Endothelial cell of umbilical vein (primary cell): ENCODE measurements at regions not wholly inside any gene's neighbourhood (a gene's known extent, or its start where the extent isn't known, plus 50 kb on each side); places are given as distances from the start of the nearest gene placed in this dataset.

Source experiments
- BruUV-seq: library from RNA; stranded (reverse); fragments of 400-500 nt; replicated peaks from 2 replicates; lab custom pipeline; 2021; lab: Mats Ljungman, UMichigan
- CTCF ChIA-PET: fragments of 300-600, 350-600 bp; sonication (Branson Sonifier 250); formaldehyde crosslinking; loops from one replicate; lab custom pipeline; 2021; ENCODE audit warnings: antibody characterized with exemption, inconsistent platforms; lab: Charles Lee
- POLR2A ChIA-PET: fragments of 300-600, 350-600 bp; sonication (Branson Sonifier 250); formaldehyde crosslinking; loops from one replicate; lab custom pipeline; 2021; ENCODE audit warnings: antibody characterized with exemption, inconsistent platforms; lab: Charles Lee
- DNase-seq: peaks from one replicate; pipeline ENCODE4 v3.0.0-alpha.2; 2011; ENCODE audit warnings: low read depth, low spot score
- FAIRE-seq: peaks from 2 replicates; lab custom pipeline; 2011; peaks lifted over from hg19 to GRCh38; lab: Jason Lieb, UNC
- H2AFZ ChIP-seq: 2 replicates; pipeline ENCODE4 v1.6.0; 2012; ENCODE audit warnings: low read depth, low read length, control low read depth, inconsistent platforms
- H3K27ac ChIP-seq: 2 replicates; pipeline ENCODE4 v1.5.1; 2011; ENCODE audit warnings: low read depth, mild to moderate bottlenecking, control low read depth, low read length, moderate library complexity; ENCODE audit not compliant: insufficient read depth
- H3K27me3 ChIP-seq, 2 experiments: 2 replicates each; pipeline versions ENCODE4 v1.6.0 to v1.6.1; 2011; ENCODE audit warnings: low read length in 2 of 2, mixed read lengths in 1 of 2; ENCODE audit not compliant: control insufficient read depth in 2 of 2, insufficient read depth in 2 of 2
- H3K36me3 ChIP-seq, 2 experiments: 2 replicates in 1 of 2; 3 replicates in 1 of 2; pipeline ENCODE4 v1.5.1; 2011; ENCODE audit warnings: low read length in 2 of 2, mild to moderate bottlenecking in 1 of 2, moderate library complexity in 1 of 2; ENCODE audit not compliant: control insufficient read depth in 2 of 2, insufficient read depth in 2 of 2; ENCODE audit errors: extremely low read depth in 1 of 2
- H3K4me1 ChIP-seq: 3 replicates; pipeline ENCODE4 v1.5.1; 2011; ENCODE audit warnings: mild to moderate bottlenecking, low read length; ENCODE audit not compliant: control insufficient read depth, insufficient read depth; ENCODE audit errors: extremely low read depth
- H3K4me2 ChIP-seq: 2 replicates; pipeline ENCODE4 v1.6.1; 2011; ENCODE audit warnings: low read length, control low read depth, mixed read lengths; ENCODE audit not compliant: insufficient read depth
- H3K4me3 ChIP-seq, 3 experiments: fragments of 200-600 bp in 1 of 3; sonication (generic), shearing (Covaris generic) in 1 of 3; replicated peaks in 1 of 3; 2 replicates each; pipeline ENCODE4 v1.5.1; 2011 to 2016; ENCODE audit warnings: control low read depth in 3 of 3, low read length in 3 of 3, mild to moderate bottlenecking in 2 of 3, inconsistent platforms in 1 of 3, low read depth in 1 of 3, moderate library complexity in 1 of 3; ENCODE audit not compliant: insufficient read depth in 1 of 3
- H3K79me2 ChIP-seq: 2 replicates; pipeline ENCODE4 v1.6.0; 2012; ENCODE audit warnings: low read length, inconsistent platforms; ENCODE audit not compliant: control insufficient read depth, insufficient read depth
- H3K9ac ChIP-seq: replicated peaks from 2 replicates; pipeline ENCODE3; 2011; ENCODE audit warnings: low read length, control low read depth; ENCODE audit not compliant: insufficient read depth; ENCODE audit errors: extremely low read depth
- H3K9me1 ChIP-seq: replicated peaks from 3 replicates; pipeline ENCODE4 v1.6.0; 2011; ENCODE audit warnings: mild to moderate bottlenecking, low read length; ENCODE audit not compliant: control insufficient read depth, insufficient read depth; ENCODE audit errors: extremely low read depth
- H3K9me3 ChIP-seq: replicated peaks from 2 replicates; pipeline ENCODE4 v1.5.1; 2012; ENCODE audit warnings: low read length, inconsistent platforms; ENCODE audit not compliant: control insufficient read depth, insufficient read depth
- H4K20me1 ChIP-seq: replicated peaks from 2 replicates; pipeline ENCODE3; 2011; ENCODE audit warnings: mild to moderate bottlenecking, low read length; ENCODE audit not compliant: control insufficient read depth, insufficient read depth; ENCODE audit errors: extremely low read depth
- EZH2 ChIP-seq: IDR thresholded peaks from 2 replicates; pipeline ENCODE4 v1.6.1; 2012; ENCODE audit warnings: borderline replicate concordance, low read depth, mild to moderate bottlenecking, moderate library complexity, low read length, inconsistent platforms; ENCODE audit not compliant: severe bottlenecking
- GATA2 ChIP-seq: IDR thresholded peaks from 2 replicates; pipeline ENCODE4 v1.7.0; 2011; ENCODE audit warnings: low read depth, mild to moderate bottlenecking, moderate library complexity, mixed read lengths, low read length; ENCODE audit not compliant: insufficient read length, insufficient read depth
- MAX ChIP-seq: IDR thresholded peaks from 2 replicates; pipeline ENCODE4 v1.6.1; 2011; ENCODE audit not compliant: insufficient read depth, insufficient read length
- MYC ChIP-seq: IDR thresholded peaks from one replicate; pipeline ENCODE4 v1.6.1; 2011; ENCODE audit warnings: mild to moderate bottlenecking, low read depth, low read length
- POLR2A ChIP-seq: IDR thresholded peaks from 2 replicates; pipeline ENCODE4 v1.6.1; 2012; ENCODE audit warnings: low read depth, mild to moderate bottlenecking, control low read depth, low read length
- POLR2AphosphoS5 ChIP-seq: IDR thresholded peaks from 2 replicates; pipeline ENCODE4 v1.6.1; 2012; ENCODE audit warnings: low read depth, mild to moderate bottlenecking, control low read depth, low read length, moderate library complexity; ENCODE audit not compliant: insufficient read depth
- dilution Hi-C: fragments of 300-500 bp; cut with MboI; formaldehyde crosslinking; loops from one replicate; pipeline ENCODE4 v1.15.0; 2019; ENCODE audit warnings: low sequenced_read_pairs; ENCODE audit not compliant: extremely low pct_ligation_motif_present
- intact Hi-C: fragments of 100-400 bp; cut with micrococcal nuclease; formaldehyde crosslinking; loops from one replicate; pipeline ENCODE4 v1.10.0; 2022

- DNase-seq (peak; percentile 90), FAIRE-seq (peak; percentile 72)
- Histone ChIP-seq H2AFZ (peak overlapping the region; percentile 94), H4K20me1 (no peaks in the 10 kb centered on the region), H3K4me2 (peak overlapping the region; percentile 100), H3K4me3 (peak overlapping the region; percentile 85 to 98 (median 88)), H3K36me3 (no peaks in the 10 kb centered on the region), H3K4me1 (peaks cover 13% of the 10 kb centered on the region), H3K27ac (peak overlapping the region; percentile 91), H3K27me3 (no peaks in the 10 kb centered on the region), H3K9ac (peak overlapping the region; percentile 87), H3K9me3 (no peaks in the 10 kb centered on the region), H3K79me2 (no peaks in the 10 kb centered on the region), H3K9me1 (no peaks in the 10 kb centered on the region)
- intact Hi-C loops = loop anchor here (1.0 to 5.0 kb wide), 8 partner anchors 22 to 364 kb away; partner anchors contain the start of genes CUL1, EZH2, PDIA4 and ZNF786
- dilution Hi-C loops = no loop called here
- ChIA-PET POLR2A (interaction anchor here (0.6 to 1.1 kb wide), 2 partner anchors 243 to 310 kb away, joined by 3 to 10 read pairs; partner anchors contain the start of gene CUL1), CTCF (interaction anchor here (0.6 to 2.1 kb wide), 19 partner anchors 9 to 367 kb away, joined by 3 to 18 read pairs (median 4); partner anchors contain the start of gene CUL1)
- TSS peak; percentile 81 for BruUV-seq
- TF ChIP-seq GATA2 = no peak
- TF ChIP-seq MYC = no peak
- peak; percentile 42 for TF ChIP-seq POLR2A
- no peak for TF ChIP-seq EZH2
- TF ChIP-seq MAX = peak; percentile 54
- peak; percentile 39 for TF ChIP-seq POLR2AphosphoS5
Observed at GRCh38 chr7:148940702-148941597, 56.9 kb upstream of the EZH2 start.
